ENCODE measurements at regions not wholly inside any gene's neighbourhood (a gene's known extent, or its start where the extent isn't known, plus 50 kb on each side); places are given as distances from the start of the nearest gene placed in this dataset.

- TF ChIP-seq CTCF (IDR thresholded peaks at IDR 0.05) (no peak), POLR2A (IDR thresholded peaks at IDR 0.05) (no peak)
Measured at GRCh38 chr6:145069966-145070365, 665.4 kb downstream of the EPM2A start.

Measured in Peyer's patch (tissue), 4 donors.